Gastrocnemius medialis (tissue), 4 donors: ENCODE measurements at regions not wholly inside any gene's neighbourhood (a gene's known extent, or its start where the extent isn't known, plus 50 kb on each side); places are given as distances from the start of the nearest gene placed in this dataset.

Source experiments
- ATAC-seq, 2 donors: fragments of 150-250 bp; one replicate each; pipeline ENCODE4 v1.9.1; 2016
- DNase-seq, 2 donors: peaks; one replicate each; pipeline ENCODE4 v3.0.0-alpha.2; 2019
- H3K27ac ChIP-seq, 4 donors: fragments of 200-600 bp; sonication (generic); 1 replicate in 1 of 4; 2 replicates in 3 of 4; pipeline ENCODE4 v1.5.1; 2016 to 2018; ENCODE audit warnings: mild to moderate bottlenecking in 2 of 4, moderate library complexity in 1 of 4
- H3K27me3 ChIP-seq, 3 donors: fragments of 200-600 bp; sonication (generic) in 2 of 3; 1 replicate in 1 of 3; 2 replicates in 2 of 3; pipeline versions ENCODE4 v1.5.1 to v1.6.0; 2016 to 2019; ENCODE audit warnings: mild to moderate bottlenecking in 1 of 3, moderate library complexity in 1 of 3
- H3K36me3 ChIP-seq, 2 donors: fragments of 200-600 bp; sonication (generic) in 1 of 2; one replicate each; pipeline ENCODE4 v1.5.1; 2017 to 2018
- H3K4me1 ChIP-seq, 2 donors: fragments of 200-600 bp; sonication (generic) in 1 of 2; one replicate each; pipeline ENCODE4 v1.5.1; 2016 to 2017; ENCODE audit warnings: mild to moderate bottlenecking in 2 of 2
- H3K4me3 ChIP-seq, 4 donors: fragments of 200-600 bp; sonication (generic) in 3 of 4; 1 replicate in 1 of 4; 2 replicates in 3 of 4; pipeline ENCODE4 v1.5.1; 2016 to 2019; ENCODE audit warnings: mild to moderate bottlenecking in 2 of 4
- H3K9me3 ChIP-seq, 3 donors: fragments of 200-600 bp; sonication (generic) in 2 of 3; 1 replicate in 1 of 3; 2 replicates in 2 of 3; pipeline ENCODE4 v1.5.1; 2016 to 2019
- POLR2A ChIP-seq, 2 donors: fragments of 450-650 bp; IDR thresholded peaks; one replicate each; pipeline ENCODE4 v1.6.1; 2017; ENCODE audit warnings: antibody characterized with exemption in 2 of 2, mild to moderate bottlenecking in 2 of 2, moderate library complexity in 2 of 2
- in situ Hi-C, 4 donors: fragments of 200-750 bp; cut with MboI; loops; one replicate each; pipeline versions ENCODE4 v1.15.0 to v1.8.0; 2017; ENCODE audit warnings: low sequenced_read_pairs in 4 of 4
- intact Hi-C: fragments of 100-400 bp; cut with DNase I; formaldehyde crosslinking; loops from one replicate; pipeline ENCODE4 v1.15.1; 2023; ENCODE audit warnings: low total_unique reads
- TF ChIP-seq, protein P1 (sequence below), 5 experiments: fragments of 450-650 bp in 3 of 5; fragments of 200-600 bp in 2 of 5; sonication (generic) in 2 of 5; IDR thresholded peaks in 4 of 5; conservative IDR thresholded peaks in 1 of 5; 1 replicate in 4 of 5; 2 replicates in 1 of 5; pipeline ENCODE4 v1.5.1; 2016 to 2019; ENCODE audit warnings: antibody characterized with exemption in 5 of 5, mild to moderate bottlenecking in 3 of 5, moderate library complexity in 3 of 5

GRCh38 chr5:82355053-82355452 lies 76.9 kb upstream of the RPS23 start:
- no peak overlapping the region for H3K4me3 ChIP-seq
- no peak for DNase-seq
- no peak for ATAC-seq
- H3K9me3 ChIP-seq = no peaks in the 10 kb centered on the region
- H3K36me3 ChIP-seq = no peaks in the 10 kb centered on the region
- no peak overlapping the region for H3K27ac ChIP-seq
- intact Hi-C loops = loop anchor here (5.0 to 10.0 kb wide), 2 partner anchors 440 to 1117 kb away; partner anchors contain the start of gene VCAN
- no peaks in the 10 kb centered on the region for H3K27me3 ChIP-seq
- TF ChIP-seq, protein P1, sequence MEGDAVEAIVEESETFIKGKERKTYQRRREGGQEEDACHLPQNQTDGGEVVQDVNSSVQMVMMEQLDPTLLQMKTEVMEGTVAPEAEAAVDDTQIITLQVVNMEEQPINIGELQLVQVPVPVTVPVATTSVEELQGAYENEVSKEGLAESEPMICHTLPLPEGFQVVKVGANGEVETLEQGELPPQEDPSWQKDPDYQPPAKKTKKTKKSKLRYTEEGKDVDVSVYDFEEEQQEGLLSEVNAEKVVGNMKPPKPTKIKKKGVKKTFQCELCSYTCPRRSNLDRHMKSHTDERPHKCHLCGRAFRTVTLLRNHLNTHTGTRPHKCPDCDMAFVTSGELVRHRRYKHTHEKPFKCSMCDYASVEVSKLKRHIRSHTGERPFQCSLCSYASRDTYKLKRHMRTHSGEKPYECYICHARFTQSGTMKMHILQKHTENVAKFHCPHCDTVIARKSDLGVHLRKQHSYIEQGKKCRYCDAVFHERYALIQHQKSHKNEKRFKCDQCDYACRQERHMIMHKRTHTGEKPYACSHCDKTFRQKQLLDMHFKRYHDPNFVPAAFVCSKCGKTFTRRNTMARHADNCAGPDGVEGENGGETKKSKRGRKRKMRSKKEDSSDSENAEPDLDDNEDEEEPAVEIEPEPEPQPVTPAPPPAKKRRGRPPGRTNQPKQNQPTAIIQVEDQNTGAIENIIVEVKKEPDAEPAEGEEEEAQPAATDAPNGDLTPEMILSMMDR (IDR thresholded peaks at IDR 0.05 in 4 of 5, conservative IDR thresholded peaks at IDR 0.05 in 1 of 5) = no peak
- no peak for TF ChIP-seq POLR2A (IDR thresholded peaks at IDR 0.05)
- in situ Hi-C loops = loop anchor here in 3 of 4 donors (10.0 to 25.0 kb wide), 4 partner anchors 280 to 1210 kb away; partner anchors contain the start of gene VCAN (in 1 of the 3)
- H3K4me1 ChIP-seq = no peaks in the 10 kb centered on the region

DNA sequence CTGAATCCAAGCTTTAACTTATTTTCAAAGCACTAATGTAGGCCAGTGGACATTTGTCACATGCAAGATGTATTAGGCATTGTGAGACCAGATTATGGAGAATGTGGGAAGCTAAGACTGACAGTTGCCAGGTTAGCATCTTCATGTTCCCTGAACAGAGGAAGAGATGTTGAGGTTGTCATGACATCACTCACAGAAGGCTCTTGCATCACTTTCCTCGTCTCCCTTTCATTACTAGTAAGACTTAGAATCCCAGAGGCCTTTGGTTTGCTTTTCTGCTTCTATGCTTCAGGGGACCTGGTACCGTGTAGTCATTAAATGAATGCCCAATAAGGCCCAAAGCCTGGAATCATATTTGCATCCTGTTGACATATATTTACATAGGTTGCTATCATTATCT lies 76.4 kb upstream of the RPS23 start:
- no peak overlapping the region for H3K27ac ChIP-seq
- intact Hi-C loops = loop anchor here (10.0 kb wide), 1 partner anchor 440 kb away; no protein-coding TSS in a partner anchor
- DNase-seq (no peak), ATAC-seq (no peak)
- no peaks in the 10 kb centered on the region for H3K4me1 ChIP-seq
- H3K9me3 ChIP-seq = no peaks in the 10 kb centered on the region
- H3K36me3 ChIP-seq = no peaks in the 10 kb centered on the region
- in situ Hi-C loops = loop anchor here in 3 of 4 donors (5.0 to 25.0 kb wide), 5 partner anchors 280 to 1210 kb away; partner anchors contain the start of gene VCAN (in 1 of the 3)
- no peaks in the 10 kb centered on the region for H3K27me3 ChIP-seq
- H3K4me3 ChIP-seq = no peak overlapping the region
- TF ChIP-seq, protein P1 (IDR thresholded peaks at IDR 0.05 in 4 of 5, conservative IDR thresholded peaks at IDR 0.05 in 1 of 5) = no peak
- no peak for TF ChIP-seq POLR2A (IDR thresholded peaks at IDR 0.05)

GRCh38 chr5:82353522-82353921 lies 75.4 kb upstream of the RPS23 start:
- H3K4me1 ChIP-seq = no peaks in the 10 kb centered on the region

GRCh38 chr5:82352146-82352791 lies 74.1 kb upstream of the RPS23 start:
- Histone ChIP-seq H3K36me3 (no peaks in the 10 kb centered on the region), H3K4me1 (peaks cover 8 to 10% of the 10 kb centered on the region in 2 donors), H3K4me3 (no peak overlapping the region), H3K27me3 (no peaks in the 10 kb centered on the region), H3K9me3 (no peaks in the 10 kb centered on the region), H3K27ac (peak overlapping the region in 1 of 4 donors; percentile 6)
- intact Hi-C loops = loop anchor here (1.0 to 10.0 kb wide), 2 partner anchors 443 to 1212 kb away; no protein-coding TSS in a partner anchor
- TF ChIP-seq, protein P1 (IDR thresholded peaks at IDR 0.05 in 4 of 5, conservative IDR thresholded peaks at IDR 0.05 in 1 of 5) = peak in 1 of 5 experiments; percentile 5
- TF ChIP-seq POLR2A (IDR thresholded peaks at IDR 0.05) = no peak
- in situ Hi-C loops = loop anchor here in 3 of 4 donors (5.0 to 25.0 kb wide), 5 partner anchors 283 to 1213 kb away; partner anchors contain the start of gene VCAN (in 1 of the 3)
- ATAC-seq = no peak
- no peak for DNase-seq

More at GRCh38 chr5:82353522-82353921, 75.4 kb upstream of the RPS23 start:
- Histone ChIP-seq H3K27me3 (no peaks in the 10 kb centered on the region), H3K36me3 (no peaks in the 10 kb centered on the region), H3K9me3 (no peaks in the 10 kb centered on the region), H3K27ac (no peak overlapping the region), H3K4me3 (no peak overlapping the region)
- intact Hi-C loops (loop anchor here (10.0 kb wide), 1 partner anchor 441 kb away; no protein-coding TSS in a partner anchor), in situ Hi-C loops (loop anchor here in 3 of 4 donors (5.0 to 25.0 kb wide), 5 partner anchors 281 to 1211 kb away; partner anchors contain the start of gene VCAN (in 1 of the 3))
- TF ChIP-seq POLR2A (IDR thresholded peaks at IDR 0.05) = no peak
- TF ChIP-seq, protein P1 (IDR thresholded peaks at IDR 0.05 in 4 of 5, conservative IDR thresholded peaks at IDR 0.05 in 1 of 5) = no peak
- DNase-seq (no peak), ATAC-seq (no peak)
